ENCODE measurements at regions not wholly inside any gene's neighbourhood (a gene's known extent, or its start where the extent isn't known, plus 50 kb on each side); places are given as distances from the start of the nearest gene placed in this dataset.

GRCh38 chr2:226064932-226065570, 665.5 kb downstream of the NYAP2 start:
- no peak for DNase-seq

GRCh38 chr2:226063704-226064440, 664.4 kb downstream of the NYAP2 start:
- no peak for DNase-seq

- no peak for DNase-seq
Observed at GRCh38 chr2:226059961-226060627, 660.6 kb downstream of the NYAP2 start.

- no peak for DNase-seq
Observed at GRCh38 chr2:226057914-226058313, 658.4 kb downstream of the NYAP2 start.

- DNase-seq = no peak
Observed at GRCh38 chr2:226057365-226057764, 657.9 kb downstream of the NYAP2 start.

- DNase-seq = no peak
Observed at GRCh38 chr2:226052772-226053416, 653.4 kb downstream of the NYAP2 start.

GRCh38 chr2:226050822-226051221, 651.3 kb downstream of the NYAP2 start:
- no peak for DNase-seq

- DNase-seq = no peak
Observed at GRCh38 chr2:226048611-226049010, 649.1 kb downstream of the NYAP2 start.

GRCh38 chr2:226045080-226045479, 645.6 kb downstream of the NYAP2 start:
- no peak for DNase-seq

- DNase-seq = no peak
Observed at GRCh38 chr2:226040344-226040900, 640.9 kb downstream of the NYAP2 start.

GRCh38 chr2:226037526-226037925, 638.0 kb downstream of the NYAP2 start:
- DNase-seq = no peak

- peak; percentile 10 to 44 for DNase-seq
Observed at GRCh38 chr2:226031647-226032501, 632.4 kb downstream of the NYAP2 start.

- DNase-seq = peak; percentile 50 to 64
Observed at GRCh38 chr2:226030788-226031646, 631.5 kb downstream of the NYAP2 start.

- DNase-seq = no peak
Observed at GRCh38 chr2:226030369-226030768, 630.9 kb downstream of the NYAP2 start.

GRCh38 chr2:226023946-226024345, 624.4 kb downstream of the NYAP2 start:
- DNase-seq = no peak

GRCh38 chr2:226023383-226023782, 623.9 kb downstream of the NYAP2 start:
- DNase-seq = no peak

GRCh38 chr2:226020956-226021355, 621.4 kb downstream of the NYAP2 start:
- no peak for DNase-seq

GRCh38 chr2:226020176-226020575, 620.7 kb downstream of the NYAP2 start:
- DNase-seq = no peak

GRCh38 chr2:226018641-226019040, 619.1 kb downstream of the NYAP2 start:
- DNase-seq = no peak

GRCh38 chr2:226017537-226017936, 618.0 kb downstream of the NYAP2 start:
- DNase-seq = no peak

GRCh38 chr2:226017107-226017506, 617.6 kb downstream of the NYAP2 start:
- no peak for DNase-seq

Data from hippocampal formation (tissue), 2 donors.